T-cell (primary cell): ENCODE measurements at regions not wholly inside any gene's neighbourhood (a gene's known extent, or its start where the extent isn't known, plus 50 kb on each side); places are given as distances from the start of the nearest gene placed in this dataset.

ENCODE experiments used
- ATAC-seq, 4 experiments: fragments of 200-7000 bp in 3 of 4; fragments of 150-1000 bp in 1 of 4; cut with Tn5 transposase; replicated peaks in 1 of 4; 1 replicate in 3 of 4; 2 replicates in 1 of 4; pipeline ENCODE4 v1.10.0; 2021; ENCODE audit warnings: moderate library complexity in 3 of 4, mild to moderate bottlenecking in 2 of 4, moderate number of reproducible peaks in 1 of 4
- CTCF ChIA-PET, 2 donors: fragments of 300-600 bp; sonication (Branson Sonifier 250); formaldehyde crosslinking; loops; one replicate each; lab custom pipeline; 2022; ENCODE audit warnings: antibody characterized with exemption in 2 of 2; lab: Charles Lee
- POLR2A ChIA-PET, 2 donors: fragments of 300-600 bp; sonication (Branson Sonifier 250); formaldehyde crosslinking; loops; one replicate each; lab custom pipeline; 2022; ENCODE audit warnings: antibody characterized with exemption in 2 of 2; lab: Charles Lee
- DNase-seq, 35 experiments: peaks; one replicate each; pipeline versions ENCODE4 v3.0.0 to v3.0.0-alpha.2; 2013 to 2023
- H3K27ac ChIP-seq: one replicate; pipeline ENCODE4 v1.5.1; 2013; ENCODE audit warnings: low read length
- H3K27me3 ChIP-seq, 2 experiments: replicated peaks in 1 of 2; 1 replicate in 1 of 2; 2 replicates in 1 of 2; pipeline versions ENCODE4 v1.6.1 to v1.7.0; 2013; ENCODE audit warnings: low read length in 1 of 2, mixed read lengths in 1 of 2; ENCODE audit not compliant: control insufficient read depth in 2 of 2, insufficient read depth in 2 of 2; ENCODE audit errors: extremely low read depth in 1 of 2
- H3K36me3 ChIP-seq, 2 donors: 1 replicate in 1 of 2; 2 replicates in 1 of 2; pipeline versions ENCODE4 v1.6.1 to v1.7.0; 2013; ENCODE audit warnings: low read length in 1 of 2; ENCODE audit not compliant: control insufficient read depth in 2 of 2, insufficient read depth in 1 of 2; ENCODE audit errors: extremely low read depth in 1 of 2
- H3K4me1 ChIP-seq, 2 experiments: 1 replicate in 1 of 2; 2 replicates in 1 of 2; pipeline versions ENCODE4 v1.6.1 to v1.7.0; 2013; ENCODE audit warnings: low read length in 2 of 2, mixed read lengths in 1 of 2; ENCODE audit not compliant: insufficient read depth in 2 of 2, control insufficient read depth in 1 of 2; ENCODE audit errors: extremely low read depth in 1 of 2
- H3K4me3 ChIP-seq, 2 donors: 1 replicate in 1 of 2; 2 replicates in 1 of 2; pipeline versions ENCODE4 v1.5.1 to v1.7.0; 2013; ENCODE audit warnings: mild to moderate bottlenecking in 2 of 2, low read length in 1 of 2, moderate library complexity in 1 of 2; ENCODE audit not compliant: control insufficient read depth in 1 of 2; ENCODE audit errors: extremely low read depth in 1 of 2
- H3K9me3 ChIP-seq: 2 replicates; pipeline ENCODE4 v1.7.0; 2013
- H3K27ac Mint-ChIP-seq, 2 donors: one replicate each; pipeline ENCODE4 v1.8.0; 2020 to 2021; ENCODE audit warnings: mild to moderate bottlenecking in 2 of 2, mixed read lengths in 2 of 2
- H3K27me3 Mint-ChIP-seq, 2 donors: one replicate each; pipeline ENCODE4 v1.8.0; 2021 to 2022; ENCODE audit warnings: mixed read lengths in 2 of 2
- H3K36me3 Mint-ChIP-seq: one replicate; pipeline ENCODE4 v1.8.0; 2021; ENCODE audit warnings: mixed read lengths
- H3K4me1 Mint-ChIP-seq, 3 donors: one replicate each; pipeline ENCODE4 v1.8.0; 2020 to 2022; ENCODE audit warnings: mixed read lengths in 3 of 3, mild to moderate bottlenecking in 1 of 3
- H3K4me3 Mint-ChIP-seq, 3 donors: one replicate each; pipeline ENCODE4 v1.8.0; 2020 to 2022; ENCODE audit warnings: mild to moderate bottlenecking in 3 of 3, mixed read lengths in 3 of 3, moderate library complexity in 3 of 3
- H3K9me3 Mint-ChIP-seq, 3 donors: one replicate each; pipeline ENCODE4 v1.8.0; 2020 to 2022; ENCODE audit warnings: mixed read lengths in 3 of 3
- WGBS: methylation state at CpG from one replicate; pipeline ENCODE4 v1.1.5; 2013; ENCODE audit warnings: missing lambda C conversion rate; ENCODE audit not compliant: insufficient coverage; 5-methylcytosine and 5-hydroxymethylcytosine counted together

DNA sequence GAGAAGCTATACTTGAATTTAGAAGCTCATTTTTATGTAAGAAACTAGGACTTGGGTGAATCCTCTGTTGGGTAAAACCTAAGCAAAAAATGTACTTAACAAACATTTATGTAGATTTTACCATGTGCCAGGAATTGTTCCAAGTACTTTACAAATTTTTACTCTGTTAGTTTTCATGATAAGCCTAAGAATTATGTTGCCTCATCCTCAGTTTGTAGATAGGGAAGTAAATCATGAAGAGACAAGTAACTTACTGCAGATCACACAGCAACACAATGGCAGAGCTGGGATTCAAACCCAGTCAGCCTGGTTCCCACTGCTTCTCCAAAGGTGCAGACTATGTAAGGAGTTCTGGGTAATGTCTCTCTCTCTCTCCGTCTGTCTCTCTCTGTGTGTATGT lies 169.9 kb downstream of the DIPK2A start:
- H3K4me1 ChIP-seq: no peaks in the 10 kb centered on the region
- H3K4me3 Mint-ChIP-seq: no peak overlapping the region
- H3K27ac ChIP-seq: no peak overlapping the region
- peak in 1 of 4 experiments; percentile 19 for ATAC-seq
- peaks cover 0 to 16% of the 10 kb centered on the region in 2 experiments for H3K27me3 ChIP-seq
- H3K9me3 ChIP-seq: no peaks in the 10 kb centered on the region
- WGBS: no CpG with 5 or more reads among the region's 1 CpG
- H3K36me3 Mint-ChIP-seq: no peaks in the 10 kb centered on the region
- H3K27ac Mint-ChIP-seq: no peak overlapping the region
- DNase-seq: no peak
- POLR2A ChIA-PET: no interaction called here
- no peaks in the 10 kb centered on the region for H3K4me1 Mint-ChIP-seq
- no peaks in the 10 kb centered on the region for H3K36me3 ChIP-seq
- peaks cover 4 to 10% of the 10 kb centered on the region in 2 donors for H3K27me3 Mint-ChIP-seq
- H3K9me3 Mint-ChIP-seq: peaks cover 8 to 10% (median 10%) of the 10 kb centered on the region in 3 donors
- CTCF ChIA-PET: no interaction called here
- no peak overlapping the region for H3K4me3 ChIP-seq

DNA sequence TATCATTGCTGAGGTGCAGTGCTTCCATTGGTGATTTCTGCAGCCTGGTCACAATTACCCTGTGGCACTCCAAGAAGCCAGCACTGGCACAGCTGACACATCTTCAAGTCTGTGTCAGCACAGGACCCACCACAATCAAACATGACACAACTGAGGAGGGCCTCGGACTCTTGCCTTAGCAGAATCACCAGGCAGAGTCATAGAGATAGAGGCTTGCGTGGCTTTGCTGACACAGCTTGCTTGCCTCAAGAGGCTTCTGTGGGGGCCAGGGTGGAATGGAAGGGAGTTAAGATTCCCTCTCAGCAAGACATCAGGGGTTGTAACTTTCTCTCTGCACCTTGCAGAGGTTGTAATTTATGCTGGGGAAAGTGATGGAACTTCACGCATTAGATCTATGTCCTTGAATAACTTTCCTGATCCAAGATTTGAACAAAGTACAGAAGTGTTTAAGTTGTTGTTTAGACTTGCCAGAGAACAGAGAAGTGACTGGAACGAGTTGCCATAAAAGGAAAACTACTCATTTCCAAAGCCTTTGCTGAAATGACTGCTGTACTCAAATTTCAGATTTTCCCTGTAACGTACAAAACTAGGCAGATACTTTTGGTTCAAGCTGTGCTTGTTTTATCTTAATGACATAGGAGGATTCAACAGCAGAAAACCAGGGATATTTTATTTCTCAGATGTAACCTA lies 170.7 kb downstream of the DIPK2A start:
- Mint-ChIP-seq H3K27me3 (peaks cover 4 to 13% of the 10 kb centered on the region in 2 donors), H3K27ac (no peak overlapping the region), H3K4me3 (no peak overlapping the region), H3K36me3 (no peaks in the 10 kb centered on the region), H3K9me3 (peaks cover 5 to 7% (median 7%) of the 10 kb centered on the region in 3 donors), H3K4me1 (no peaks in the 10 kb centered on the region)
- Histone ChIP-seq H3K4me1 (no peaks in the 10 kb centered on the region), H3K36me3 (no peaks in the 10 kb centered on the region), H3K4me3 (no peak overlapping the region), H3K9me3 (no peaks in the 10 kb centered on the region), H3K27ac (no peak overlapping the region), H3K27me3 (peaks cover 0 to 16% of the 10 kb centered on the region in 2 experiments)
- DNase-seq (no peak), ATAC-seq (no peak)
- ChIA-PET CTCF (no interaction called here), POLR2A (no interaction called here)
- no CpG with 5 or more reads among the region's 5 CpGs for WGBS

DNA sequence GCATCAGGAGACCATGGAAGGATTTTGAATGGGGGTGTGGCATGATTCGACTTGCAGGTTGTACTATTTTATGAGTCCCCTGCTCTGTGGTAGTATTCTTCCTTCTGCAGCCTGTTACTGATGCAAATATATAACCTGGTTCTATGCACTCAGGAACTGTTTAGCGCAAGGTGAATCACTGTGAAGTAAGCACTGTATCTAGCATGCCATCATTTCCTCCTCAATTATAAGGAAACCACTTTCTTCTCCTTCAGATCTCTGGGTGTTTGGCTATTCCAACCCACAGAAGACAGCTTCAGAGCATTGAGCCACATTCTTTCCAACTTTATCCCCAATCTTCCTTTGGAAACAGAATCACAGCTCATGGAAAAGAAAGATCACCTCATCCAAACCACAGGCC lies 176.7 kb downstream of the DIPK2A start:
- no peak overlapping the region for H3K4me3 Mint-ChIP-seq
- ChIA-PET POLR2A (no interaction called here), CTCF (no interaction called here)
- DNase-seq: no peak
- Histone ChIP-seq H3K27me3 (no peaks in the 10 kb centered on the region), H3K4me1 (no peaks in the 10 kb centered on the region), H3K36me3 (no peaks in the 10 kb centered on the region), H3K27ac (no peak overlapping the region), H3K9me3 (no peaks in the 10 kb centered on the region), H3K4me3 (no peak overlapping the region)
- 100% methylated on average over 1 of the region's 2 CpGs for WGBS
- H3K36me3 Mint-ChIP-seq: peaks cover 3% of the 10 kb centered on the region
- H3K27ac Mint-ChIP-seq: no peak overlapping the region
- no peaks in the 10 kb centered on the region for H3K4me1 Mint-ChIP-seq
- no peak for ATAC-seq
- peaks cover 0 to 4% (median 0%) of the 10 kb centered on the region in 3 donors for H3K9me3 Mint-ChIP-seq
- H3K27me3 Mint-ChIP-seq: peaks cover 2 to 22% of the 10 kb centered on the region in 2 donors

DNA sequence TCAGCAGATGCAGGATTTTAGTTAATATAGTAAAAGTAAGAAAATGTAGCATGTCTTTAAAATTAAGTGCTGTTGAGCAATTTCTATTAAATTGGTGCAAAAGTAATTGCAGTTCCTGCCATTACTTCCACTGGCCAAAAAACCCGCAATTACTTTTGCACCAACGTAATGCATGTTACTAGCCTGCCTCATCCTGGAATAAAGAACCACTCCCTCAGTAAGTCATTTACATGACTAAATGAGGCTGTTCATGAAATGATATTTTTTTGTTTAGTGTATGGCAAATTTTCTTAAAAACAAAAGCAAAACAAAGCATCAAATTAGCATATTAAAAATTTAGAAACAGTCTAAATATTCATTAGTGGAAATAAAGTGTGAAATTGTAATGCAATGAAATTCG lies 180.4 kb downstream of the DIPK2A start:
- Mint-ChIP-seq H3K4me3 (no peak overlapping the region), H3K9me3 (peaks cover 0 to 10% (median 4%) of the 10 kb centered on the region in 3 donors), H3K36me3 (peaks cover 3% of the 10 kb centered on the region), H3K27me3 (peaks cover 2 to 18% of the 10 kb centered on the region in 2 donors), H3K27ac (no peak overlapping the region), H3K4me1 (no peaks in the 10 kb centered on the region)
- Histone ChIP-seq H3K9me3 (no peaks in the 10 kb centered on the region), H3K36me3 (no peaks in the 10 kb centered on the region), H3K27ac (no peak overlapping the region), H3K4me1 (no peaks in the 10 kb centered on the region), H3K27me3 (no peaks in the 10 kb centered on the region), H3K4me3 (no peak overlapping the region)
- POLR2A ChIA-PET: no interaction called here
- CTCF ChIA-PET: no interaction called here
- WGBS: no CpG with 5 or more reads among the region's 3 CpGs
- DNase-seq: no peak
- no peak for ATAC-seq

DNA sequence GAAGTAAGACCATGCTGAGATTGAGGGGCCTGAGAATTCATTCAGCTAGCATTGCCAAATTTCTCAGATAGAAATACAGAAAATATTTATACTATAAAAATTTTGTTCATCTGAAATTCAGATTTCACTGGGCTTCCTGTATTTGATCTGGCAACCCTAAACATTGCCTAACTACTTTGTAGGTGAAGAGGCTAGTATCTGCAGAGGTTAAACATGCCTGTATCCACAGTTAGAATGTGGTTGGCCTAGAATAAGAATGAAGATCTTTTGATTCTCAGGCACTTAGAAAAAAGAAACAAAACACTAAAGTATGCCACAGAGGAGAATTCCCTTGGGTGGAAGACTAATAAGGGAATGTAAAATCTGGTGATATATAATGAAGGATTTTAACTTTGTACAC lies 189.0 kb downstream of the DIPK2A start:
- H3K27me3 Mint-ChIP-seq: peaks cover 2 to 4% of the 10 kb centered on the region in 2 donors
- no peaks in the 10 kb centered on the region for H3K9me3 ChIP-seq
- no peaks in the 10 kb centered on the region for H3K36me3 ChIP-seq
- H3K27ac Mint-ChIP-seq: no peak overlapping the region
- no peak for ATAC-seq
- no peaks in the 10 kb centered on the region for H3K36me3 Mint-ChIP-seq
- no peaks in the 10 kb centered on the region for H3K4me1 ChIP-seq
- no peak overlapping the region for H3K4me3 Mint-ChIP-seq
- no peaks in the 10 kb centered on the region for H3K4me1 Mint-ChIP-seq
- ChIA-PET POLR2A (no interaction called here), CTCF (no interaction called here)
- no peak for DNase-seq
- H3K27ac ChIP-seq: no peak overlapping the region
- peaks cover 4 to 11% (median 8%) of the 10 kb centered on the region in 3 donors for H3K9me3 Mint-ChIP-seq
- H3K4me3 ChIP-seq: no peak overlapping the region
- no peaks in the 10 kb centered on the region for H3K27me3 ChIP-seq

DNA sequence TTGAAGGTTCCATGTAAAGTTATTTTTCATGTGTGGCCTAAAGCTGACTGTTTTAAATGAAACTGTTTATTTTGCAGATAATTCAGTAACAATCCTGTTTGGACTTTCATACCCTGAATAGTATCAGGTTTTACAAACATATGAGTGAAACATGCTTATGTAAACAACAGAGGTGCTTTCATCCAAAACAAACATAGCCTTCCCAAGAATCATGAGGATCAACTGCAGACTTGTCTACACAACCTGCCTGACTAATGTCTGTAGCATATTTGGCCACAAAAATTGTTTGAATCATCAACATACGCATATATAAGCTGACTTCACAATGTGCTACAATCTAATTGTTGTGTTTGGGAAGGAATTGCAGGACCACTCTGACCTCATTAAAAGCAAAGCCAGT lies 190.4 kb downstream of the DIPK2A start:
- no peaks in the 10 kb centered on the region for H3K4me1 ChIP-seq
- ATAC-seq: no peak
- no peaks in the 10 kb centered on the region for H3K36me3 Mint-ChIP-seq
- H3K27ac ChIP-seq: no peak overlapping the region
- DNase-seq: no peak
- H3K4me3 Mint-ChIP-seq: no peak overlapping the region
- H3K4me1 Mint-ChIP-seq: no peaks in the 10 kb centered on the region
- H3K27me3 ChIP-seq: no peaks in the 10 kb centered on the region
- H3K9me3 ChIP-seq: no peaks in the 10 kb centered on the region
- no peak overlapping the region for H3K4me3 ChIP-seq
- WGBS: no CpG with 5 or more reads among the region's 1 CpG
- ChIA-PET CTCF (no interaction called here), POLR2A (no interaction called here)
- H3K27ac Mint-ChIP-seq: no peak overlapping the region
- H3K9me3 Mint-ChIP-seq: peaks cover 4 to 8% (median 7%) of the 10 kb centered on the region in 3 donors
- H3K36me3 ChIP-seq: no peaks in the 10 kb centered on the region
- peaks cover 2 to 4% of the 10 kb centered on the region in 2 donors for H3K27me3 Mint-ChIP-seq

DNA sequence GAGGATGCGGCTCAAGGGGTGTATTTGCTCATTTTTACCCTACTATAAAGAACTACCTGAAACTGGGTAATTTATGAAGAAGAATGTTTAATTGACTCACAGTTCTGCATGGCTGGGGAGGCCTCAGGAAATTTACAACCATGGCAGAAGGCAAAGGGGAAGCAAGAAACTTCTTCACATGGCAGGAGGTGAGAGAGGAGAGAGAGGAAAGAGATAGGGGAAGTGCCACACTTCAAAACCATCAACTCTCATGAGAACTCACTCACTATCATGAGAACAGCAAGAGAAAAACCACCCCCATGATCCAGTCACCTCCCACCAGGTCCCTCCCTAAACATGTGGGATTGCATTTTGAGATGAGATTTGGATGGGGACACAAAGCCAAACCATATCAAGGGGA lies 192.7 kb downstream of the DIPK2A start:
- Mint-ChIP-seq H3K4me1 (no peaks in the 10 kb centered on the region), H3K36me3 (no peaks in the 10 kb centered on the region)
- no peaks in the 10 kb centered on the region for H3K4me1 ChIP-seq

More for the DNA sequence above, 192.7 kb downstream of the DIPK2A start:
- peaks cover 3 to 7% (median 3%) of the 10 kb centered on the region in 3 donors for H3K9me3 Mint-ChIP-seq
- no peaks in the 10 kb centered on the region for H3K9me3 ChIP-seq
- H3K4me3 ChIP-seq: no peak overlapping the region
- no peak overlapping the region for H3K4me3 Mint-ChIP-seq
- POLR2A ChIA-PET: no interaction called here
- H3K27ac ChIP-seq: no peak overlapping the region
- no peaks in the 10 kb centered on the region for H3K36me3 ChIP-seq
- H3K27ac Mint-ChIP-seq: no peak overlapping the region
- H3K27me3 ChIP-seq: no peaks in the 10 kb centered on the region
- H3K27me3 Mint-ChIP-seq: peaks cover 2 to 4% of the 10 kb centered on the region in 2 donors
- no CpG with 5 or more reads among the region's 1 CpG for WGBS
- ATAC-seq: no peak
- no peak for DNase-seq
- CTCF ChIA-PET: no interaction called here
